ENCODE measurements at regions not wholly inside any gene's neighbourhood (a gene's known extent, or its start where the extent isn't known, plus 50 kb on each side); places are given as distances from the start of the nearest gene placed in this dataset.

DNA sequence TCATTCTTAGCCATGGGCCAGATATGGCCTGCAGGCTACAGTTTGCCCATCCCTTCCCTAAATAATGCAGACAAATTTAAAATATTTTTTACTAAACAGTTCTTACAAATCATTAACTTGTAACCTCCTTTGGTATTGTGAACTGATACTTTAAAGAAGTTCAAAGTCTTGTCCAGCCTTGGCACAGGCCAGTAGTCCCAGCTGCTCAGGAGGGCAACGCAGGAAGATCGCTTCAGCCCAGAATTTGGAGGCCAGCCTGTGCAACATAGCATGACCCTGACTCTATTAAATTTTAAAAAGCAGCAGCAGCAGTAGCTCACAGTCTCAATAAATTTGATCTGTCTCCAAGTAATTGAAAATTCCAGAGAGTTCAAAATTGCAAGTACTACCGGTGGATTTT is 83.7 kb upstream of the ARHGAP32 start:
- no peak for DNase-seq (ENCODE audit: extremely low spot score, unreplicated experiment)
- H3K4me3 Mint-ChIP-seq (ENCODE audit: unreplicated experiment), result no peak overlapping the region

DNA sequence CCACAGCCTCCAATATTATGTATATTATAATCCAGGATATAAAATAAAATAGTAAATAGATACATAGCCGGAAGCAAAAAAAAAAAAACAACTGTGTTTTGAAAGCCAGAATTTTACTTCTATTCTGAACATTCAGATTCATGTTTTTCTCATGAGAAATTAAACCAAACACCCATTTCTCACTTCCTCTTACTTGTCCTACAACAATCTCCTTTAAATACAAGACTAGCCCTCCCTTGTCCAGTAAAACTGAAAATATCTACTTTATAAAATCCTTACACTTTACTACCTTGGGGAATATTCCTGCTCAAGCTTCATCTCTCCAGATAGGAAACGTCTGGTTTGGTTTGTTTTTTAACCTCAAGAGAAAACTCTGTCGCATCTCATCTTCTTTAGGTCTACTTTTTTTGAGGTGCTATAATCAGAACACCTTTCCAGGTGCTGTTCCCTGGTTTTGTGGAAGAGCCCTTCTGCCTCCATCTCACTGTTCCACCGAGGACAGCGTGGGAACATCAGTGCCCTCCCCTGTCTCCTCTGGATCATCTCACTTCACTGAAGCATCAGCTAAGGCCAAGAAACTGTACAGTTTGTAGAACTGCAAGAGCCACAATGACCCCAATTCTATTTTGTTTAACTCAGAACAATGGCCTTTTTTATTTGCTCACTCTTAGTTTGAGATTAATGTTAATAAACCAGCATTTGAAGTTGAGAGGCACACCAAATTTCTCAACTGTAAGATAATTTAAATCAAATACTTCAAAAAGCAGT is 82.0 kb upstream of the ARHGAP32 start:
- Mint-ChIP-seq H3K27me3 (ENCODE audit: unreplicated experiment) (no peaks in the 10 kb centered on the region), H3K9me3 (ENCODE audit: unreplicated experiment) (no peaks in the 10 kb centered on the region), H3K4me1 (ENCODE audit: unreplicated experiment) (peaks cover 17% of the 10 kb centered on the region), H3K27ac (ENCODE audit: unreplicated experiment) (no peak overlapping the region), H3K4me3 (ENCODE audit: unreplicated experiment) (no peak overlapping the region), H3K36me3 (ENCODE audit: unreplicated experiment) (no peaks in the 10 kb centered on the region)
- DNase-seq (ENCODE audit: extremely low spot score, unreplicated experiment), result no peak
- TF ChIP-seq, protein P1, sequence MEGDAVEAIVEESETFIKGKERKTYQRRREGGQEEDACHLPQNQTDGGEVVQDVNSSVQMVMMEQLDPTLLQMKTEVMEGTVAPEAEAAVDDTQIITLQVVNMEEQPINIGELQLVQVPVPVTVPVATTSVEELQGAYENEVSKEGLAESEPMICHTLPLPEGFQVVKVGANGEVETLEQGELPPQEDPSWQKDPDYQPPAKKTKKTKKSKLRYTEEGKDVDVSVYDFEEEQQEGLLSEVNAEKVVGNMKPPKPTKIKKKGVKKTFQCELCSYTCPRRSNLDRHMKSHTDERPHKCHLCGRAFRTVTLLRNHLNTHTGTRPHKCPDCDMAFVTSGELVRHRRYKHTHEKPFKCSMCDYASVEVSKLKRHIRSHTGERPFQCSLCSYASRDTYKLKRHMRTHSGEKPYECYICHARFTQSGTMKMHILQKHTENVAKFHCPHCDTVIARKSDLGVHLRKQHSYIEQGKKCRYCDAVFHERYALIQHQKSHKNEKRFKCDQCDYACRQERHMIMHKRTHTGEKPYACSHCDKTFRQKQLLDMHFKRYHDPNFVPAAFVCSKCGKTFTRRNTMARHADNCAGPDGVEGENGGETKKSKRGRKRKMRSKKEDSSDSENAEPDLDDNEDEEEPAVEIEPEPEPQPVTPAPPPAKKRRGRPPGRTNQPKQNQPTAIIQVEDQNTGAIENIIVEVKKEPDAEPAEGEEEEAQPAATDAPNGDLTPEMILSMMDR (IDR thresholded peaks at IDR 0.05), result no peak

More for the DNA sequence above, 83.7 kb upstream of the ARHGAP32 start:
- H3K27me3 Mint-ChIP-seq (ENCODE audit: unreplicated experiment), result no peaks in the 10 kb centered on the region
- H3K36me3 Mint-ChIP-seq (ENCODE audit: unreplicated experiment), result no peaks in the 10 kb centered on the region
- no peak overlapping the region for H3K27ac Mint-ChIP-seq (ENCODE audit: unreplicated experiment)
- H3K4me1 Mint-ChIP-seq (ENCODE audit: unreplicated experiment), result peaks cover 23% of the 10 kb centered on the region
- H3K9me3 Mint-ChIP-seq (ENCODE audit: unreplicated experiment), result no peaks in the 10 kb centered on the region
- TF ChIP-seq, protein P1 (IDR thresholded peaks at IDR 0.05), result no peak

DNA sequence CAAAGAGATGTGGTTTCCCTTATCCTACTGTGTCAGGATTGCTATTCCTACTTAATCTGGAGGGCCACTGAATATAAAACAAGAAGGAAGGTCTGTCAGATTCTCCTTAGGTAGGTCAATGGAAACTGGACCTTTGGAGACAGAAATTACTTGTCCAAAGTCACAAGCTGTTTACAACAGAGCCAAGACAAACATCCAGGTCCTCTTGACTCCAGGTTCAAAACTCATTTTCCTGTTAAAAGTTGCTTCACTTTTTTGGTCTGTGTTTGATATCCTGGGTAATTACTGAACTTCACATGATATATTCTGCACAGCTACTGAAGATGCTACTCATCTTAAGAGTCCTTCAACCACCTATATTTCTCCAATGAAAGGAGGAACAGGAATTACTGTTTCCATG is 81.2 kb upstream of the ARHGAP32 start:
- TF ChIP-seq, protein P1 (IDR thresholded peaks at IDR 0.05), result no peak
- no peak overlapping the region for H3K27ac Mint-ChIP-seq (ENCODE audit: unreplicated experiment)
- H3K27me3 Mint-ChIP-seq (ENCODE audit: unreplicated experiment), result no peaks in the 10 kb centered on the region
- no peak for DNase-seq (ENCODE audit: extremely low spot score, unreplicated experiment)
- H3K4me1 Mint-ChIP-seq (ENCODE audit: unreplicated experiment), result peaks cover 16% of the 10 kb centered on the region
- no peaks in the 10 kb centered on the region for H3K9me3 Mint-ChIP-seq (ENCODE audit: unreplicated experiment)
- no peaks in the 10 kb centered on the region for H3K36me3 Mint-ChIP-seq (ENCODE audit: unreplicated experiment)
- no peak overlapping the region for H3K4me3 Mint-ChIP-seq (ENCODE audit: unreplicated experiment)

DNA sequence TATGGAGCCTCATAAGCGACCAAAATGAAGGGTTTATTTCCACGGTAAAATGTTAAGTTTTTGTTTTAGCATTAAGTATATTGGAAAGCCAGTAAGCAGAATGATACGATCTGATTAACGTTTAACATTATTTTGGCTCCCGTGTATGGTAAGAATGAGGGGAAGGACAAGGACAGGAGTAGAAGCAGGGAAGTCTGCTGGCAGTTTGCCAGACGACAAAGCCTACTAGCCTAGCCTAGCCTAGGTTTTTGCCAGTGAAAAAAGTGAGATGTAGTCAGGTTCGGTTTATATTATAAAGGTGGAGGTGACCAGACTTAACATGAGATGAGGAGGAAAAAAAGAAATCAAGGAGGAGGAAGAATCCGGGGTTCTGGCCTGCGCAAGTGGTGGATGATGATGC is 78.9 kb upstream of the ARHGAP32 start:
- no peaks in the 10 kb centered on the region for H3K27me3 Mint-ChIP-seq (ENCODE audit: unreplicated experiment)
- TF ChIP-seq, protein P1 (IDR thresholded peaks at IDR 0.05), result no peak
- no peak overlapping the region for H3K4me3 Mint-ChIP-seq (ENCODE audit: unreplicated experiment)
- no peak overlapping the region for H3K27ac Mint-ChIP-seq (ENCODE audit: unreplicated experiment)
- H3K9me3 Mint-ChIP-seq (ENCODE audit: unreplicated experiment), result no peaks in the 10 kb centered on the region
- no peak for DNase-seq (ENCODE audit: extremely low spot score, unreplicated experiment)
- no peaks in the 10 kb centered on the region for H3K36me3 Mint-ChIP-seq (ENCODE audit: unreplicated experiment)
- H3K4me1 Mint-ChIP-seq (ENCODE audit: unreplicated experiment), result peaks cover 4% of the 10 kb centered on the region

DNA sequence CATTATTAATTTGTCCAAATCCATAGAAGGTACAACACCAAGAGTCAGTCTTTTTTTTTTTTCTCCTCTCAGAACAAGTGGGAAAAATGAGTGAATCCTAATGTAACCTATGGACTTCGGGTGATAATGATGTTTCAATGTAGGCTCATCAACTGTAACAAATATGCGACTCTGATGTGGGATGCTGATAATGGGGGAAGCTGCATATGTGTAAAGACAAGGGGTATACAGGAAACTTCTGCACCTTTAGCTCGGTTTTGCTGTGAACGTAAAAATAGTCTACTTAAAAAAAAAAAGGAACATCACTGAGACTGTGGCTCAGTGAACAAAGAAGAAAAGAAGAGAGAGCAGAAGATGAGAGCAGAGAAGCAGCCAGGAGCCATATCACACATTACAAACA is 78.3 kb upstream of the ARHGAP32 start:
- DNase-seq (ENCODE audit: extremely low spot score, unreplicated experiment), result no peak
- no peak overlapping the region for H3K27ac Mint-ChIP-seq (ENCODE audit: unreplicated experiment)
- H3K36me3 Mint-ChIP-seq (ENCODE audit: unreplicated experiment), result no peaks in the 10 kb centered on the region
- peaks cover 3% of the 10 kb centered on the region for H3K4me1 Mint-ChIP-seq (ENCODE audit: unreplicated experiment)
- TF ChIP-seq, protein P1 (IDR thresholded peaks at IDR 0.05), result no peak
- H3K9me3 Mint-ChIP-seq (ENCODE audit: unreplicated experiment), result no peaks in the 10 kb centered on the region
- no peak overlapping the region for H3K4me3 Mint-ChIP-seq (ENCODE audit: unreplicated experiment)
- H3K27me3 Mint-ChIP-seq (ENCODE audit: unreplicated experiment), result no peaks in the 10 kb centered on the region

Data from osteocyte (in vitro differentiated cells).